HG03571 (cell line): ENCODE measurements at regions not wholly inside any gene's neighbourhood (a gene's known extent, or its start where the extent isn't known, plus 50 kb on each side); places are given as distances from the start of the nearest gene placed in this dataset.
"Not testable (repeated sequence)": the region's sequence is repeated elsewhere in the genome, so short reads cannot be mapped to it uniquely, and the experiment has no call there.

Experiments used
- ATAC-seq: cut with Tn5 transposase; IDR thresholded peaks from one replicate; pipeline ENCODE4 v1.9.1; 2021; ENCODE audit not compliant: unreplicated experiment

DNA sequence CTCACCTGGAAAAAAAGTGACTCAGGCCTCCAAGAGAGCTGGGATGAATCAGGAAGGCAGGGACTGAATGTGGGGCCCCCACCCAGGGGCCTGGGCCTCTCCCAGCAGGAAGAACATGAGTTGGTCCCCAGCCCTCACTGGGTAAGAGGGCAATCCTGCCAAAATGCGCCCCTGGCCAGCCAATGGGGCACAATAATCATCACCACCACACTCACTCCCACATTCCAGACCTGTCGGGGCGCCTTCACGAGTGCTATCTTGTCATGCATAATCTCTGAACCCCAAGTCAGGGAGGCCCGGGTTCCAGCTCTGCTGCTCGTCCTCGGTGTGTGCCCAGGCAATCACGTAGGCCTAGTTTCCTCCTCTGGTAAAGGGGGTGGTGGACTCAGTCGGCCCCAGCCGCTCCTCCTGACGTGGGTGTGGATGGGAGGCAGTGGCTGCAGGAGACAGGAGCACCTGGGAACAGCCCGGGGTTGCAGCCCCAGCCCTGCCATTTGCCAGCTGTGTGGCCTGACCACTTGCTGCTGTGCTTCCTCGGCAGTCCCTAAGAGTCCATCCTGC lies 115.1 kb downstream of the CYP26B1 start:
- ATAC-seq = no peak

DNA sequence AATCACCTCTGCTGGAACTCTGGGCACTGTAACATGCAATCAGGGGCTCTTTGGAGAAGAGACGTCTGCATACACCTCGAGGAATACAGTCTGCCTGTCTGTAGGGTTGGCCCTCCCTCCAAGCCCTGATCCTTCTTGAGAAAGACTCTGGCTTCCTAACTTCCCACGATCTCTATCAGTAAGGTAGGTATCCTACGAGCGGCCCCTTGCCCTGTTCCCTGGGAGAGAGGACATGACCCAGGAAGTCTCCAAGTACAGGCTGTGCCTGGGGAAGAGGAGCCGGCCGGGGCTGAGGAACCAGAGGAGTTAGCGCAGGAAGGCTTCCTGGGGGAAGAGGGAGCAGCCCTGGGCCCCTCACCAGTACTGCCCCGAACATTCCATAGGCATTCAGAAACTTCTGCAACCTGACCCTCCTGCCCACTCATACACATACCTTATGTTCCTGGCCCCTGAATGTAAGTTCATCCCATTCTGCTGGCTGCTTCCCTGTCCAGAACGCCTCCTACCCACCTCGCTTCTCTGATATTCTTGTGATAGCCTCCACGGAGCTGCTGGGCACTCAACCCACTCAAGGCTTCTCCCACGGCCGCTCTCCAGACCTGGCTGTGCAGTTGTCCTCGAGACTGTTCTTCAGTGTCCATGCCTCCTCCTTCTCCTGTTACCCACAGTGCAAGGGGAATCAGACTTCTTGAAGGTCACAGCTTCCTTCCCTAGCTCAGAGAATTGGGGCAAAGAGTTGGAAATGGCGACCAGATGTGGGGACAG lies 116.1 kb downstream of the CYP26B1 start:
- ATAC-seq = no peak

DNA sequence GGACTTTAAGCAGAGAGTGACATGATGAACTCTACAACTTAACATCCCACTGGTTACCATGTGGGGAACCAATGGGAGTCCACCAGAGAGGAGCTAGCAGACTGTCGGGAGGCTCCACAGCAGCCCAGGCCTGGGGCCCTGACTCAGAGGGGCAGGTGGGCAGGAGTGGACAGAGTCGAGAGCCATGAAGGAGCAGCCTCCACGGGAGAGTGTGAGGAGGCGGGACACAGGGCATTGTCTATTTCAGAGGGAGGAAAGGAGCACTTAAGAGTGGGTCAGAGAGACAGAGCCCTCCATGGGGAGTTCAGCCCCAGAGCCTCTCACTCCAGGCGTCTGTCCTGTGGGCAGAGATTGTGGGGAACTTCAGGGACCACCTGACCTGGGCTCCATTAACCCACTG lies 118.7 kb downstream of the CYP26B1 start:
- ATAC-seq = no peak

DNA sequence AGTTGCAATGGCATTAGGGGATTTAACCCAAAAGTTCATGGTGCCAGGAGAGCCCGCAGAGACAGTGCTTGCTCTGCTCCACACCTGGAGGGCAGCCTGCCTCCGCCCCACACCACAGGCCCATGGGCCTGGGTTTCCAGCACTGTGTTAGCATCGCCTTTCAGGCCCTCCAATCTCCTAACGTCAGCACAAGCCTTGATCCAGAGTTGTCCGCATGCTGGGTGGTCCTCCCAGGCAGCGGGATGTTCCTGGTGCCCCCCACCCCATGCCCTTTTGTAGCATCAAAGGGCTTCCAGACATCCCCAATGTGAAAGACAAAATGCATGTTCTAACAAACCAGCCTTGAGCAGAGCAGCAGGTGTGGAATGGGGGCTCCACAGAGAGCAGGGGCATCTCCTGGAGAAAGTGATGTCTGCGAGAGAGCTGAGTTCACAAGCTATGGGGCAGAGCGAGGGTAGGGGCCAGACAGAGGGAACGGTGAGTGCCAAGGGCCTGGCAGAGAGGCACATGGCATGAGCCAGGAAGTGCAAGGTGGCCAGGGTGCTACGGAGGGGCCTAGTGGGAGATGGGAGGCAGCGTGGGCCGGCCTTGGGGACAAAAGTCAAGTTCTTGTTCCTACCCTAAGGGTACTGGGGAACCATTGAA lies 119.2 kb downstream of the CYP26B1 start:
- ATAC-seq = no peak

DNA sequence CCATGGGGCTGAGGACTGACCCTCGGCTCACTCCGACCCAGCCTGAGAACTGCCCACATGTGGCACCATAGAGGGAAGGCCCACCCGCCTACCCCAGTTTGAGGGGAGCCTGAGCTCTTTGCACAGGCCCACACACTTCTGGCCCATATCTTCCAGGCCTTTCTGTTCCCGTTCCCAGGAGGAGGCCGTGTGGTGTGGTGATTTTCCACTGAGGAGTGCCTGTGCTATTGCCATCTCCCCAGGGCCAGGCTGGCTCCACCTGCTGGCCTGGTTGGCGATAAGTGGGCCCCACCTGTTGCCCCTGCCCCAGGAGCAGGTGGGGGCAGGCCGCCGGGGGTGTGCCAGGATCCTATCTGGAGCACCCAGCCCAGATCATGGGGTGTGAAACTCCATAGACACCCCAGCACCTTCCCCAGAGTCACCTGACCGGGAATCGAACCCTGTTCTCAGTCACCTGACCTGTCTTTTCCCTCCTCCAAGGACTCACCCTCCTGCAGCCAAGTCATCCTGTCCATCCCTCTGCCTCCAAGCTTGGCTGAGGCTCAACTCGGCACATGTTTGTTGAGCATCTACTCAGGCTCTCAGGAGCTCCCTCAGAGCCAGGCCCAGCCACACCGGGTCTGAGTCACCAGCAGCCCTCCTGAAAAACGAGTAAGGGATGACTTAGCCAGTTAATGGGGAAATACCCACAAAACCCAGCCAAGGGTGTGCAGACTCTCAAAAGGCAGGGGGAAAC lies 120.1 kb downstream of the CYP26B1 start:
- no peak for ATAC-seq

DNA sequence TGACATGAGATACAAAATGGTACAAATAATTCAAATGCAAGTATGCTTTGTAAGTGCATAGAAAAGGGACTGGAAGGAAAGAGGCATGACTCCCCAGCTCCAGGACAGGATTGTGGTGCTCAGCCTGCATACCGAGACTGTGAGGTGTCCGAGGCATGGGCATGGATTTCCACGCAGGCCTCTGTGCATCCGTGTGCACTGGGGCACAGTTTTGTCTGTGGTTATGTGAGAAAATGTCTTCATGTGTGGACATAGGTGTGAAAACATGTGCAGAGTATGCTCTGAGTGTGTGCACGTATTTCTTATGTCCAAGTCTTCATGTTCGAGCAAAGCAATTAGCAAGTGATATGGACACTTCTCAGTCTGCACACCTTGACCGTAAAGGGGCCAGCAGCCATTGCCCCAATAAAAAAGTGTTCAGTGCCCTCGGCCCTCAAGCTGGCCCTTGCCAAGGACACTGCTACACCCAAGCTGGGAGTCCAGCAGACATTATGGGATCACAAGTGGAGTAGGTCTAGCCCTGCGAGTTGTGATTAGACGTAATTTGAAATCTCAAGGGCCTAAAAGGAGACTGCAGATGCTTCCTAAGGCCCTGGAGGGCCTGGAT lies 120.7 kb downstream of the CYP26B1 start:
- ATAC-seq = no peak

DNA sequence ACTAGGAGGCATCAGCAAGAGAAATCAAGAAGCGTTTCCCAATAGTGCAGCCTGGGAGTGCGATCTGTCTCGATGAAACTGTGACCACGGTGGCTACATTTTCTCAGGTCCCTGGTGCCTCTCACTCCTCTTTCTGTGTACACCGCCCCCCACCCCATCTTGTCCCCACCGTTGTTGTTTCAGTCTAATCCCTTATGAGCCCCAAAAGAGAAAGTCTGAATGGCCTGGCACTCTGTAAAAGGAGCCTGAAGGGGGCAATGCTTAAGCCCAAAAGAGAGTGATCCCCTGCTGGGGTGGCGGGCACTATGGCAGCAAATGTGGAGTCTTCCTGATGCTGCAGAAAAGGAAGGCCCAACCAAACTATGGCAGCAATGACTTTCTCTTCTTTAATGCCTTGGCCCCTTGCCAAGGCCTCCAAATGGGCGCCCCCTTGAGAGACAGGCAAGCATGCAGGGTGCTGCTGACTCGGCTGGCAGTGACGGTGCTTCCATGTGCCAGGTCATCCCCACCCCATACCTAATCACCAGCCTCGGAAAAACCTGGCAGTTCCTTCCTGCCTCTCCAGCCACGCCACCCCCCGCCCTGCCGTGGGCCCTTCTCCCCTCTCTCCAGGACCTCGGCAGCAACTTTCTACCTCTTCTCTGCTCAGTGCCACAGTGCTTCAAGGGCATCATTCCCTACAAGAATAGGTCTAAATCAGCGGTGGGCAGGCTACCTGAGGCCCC lies 123.0 kb downstream of the CYP26B1 start:
- ATAC-seq = no peak

DNA sequence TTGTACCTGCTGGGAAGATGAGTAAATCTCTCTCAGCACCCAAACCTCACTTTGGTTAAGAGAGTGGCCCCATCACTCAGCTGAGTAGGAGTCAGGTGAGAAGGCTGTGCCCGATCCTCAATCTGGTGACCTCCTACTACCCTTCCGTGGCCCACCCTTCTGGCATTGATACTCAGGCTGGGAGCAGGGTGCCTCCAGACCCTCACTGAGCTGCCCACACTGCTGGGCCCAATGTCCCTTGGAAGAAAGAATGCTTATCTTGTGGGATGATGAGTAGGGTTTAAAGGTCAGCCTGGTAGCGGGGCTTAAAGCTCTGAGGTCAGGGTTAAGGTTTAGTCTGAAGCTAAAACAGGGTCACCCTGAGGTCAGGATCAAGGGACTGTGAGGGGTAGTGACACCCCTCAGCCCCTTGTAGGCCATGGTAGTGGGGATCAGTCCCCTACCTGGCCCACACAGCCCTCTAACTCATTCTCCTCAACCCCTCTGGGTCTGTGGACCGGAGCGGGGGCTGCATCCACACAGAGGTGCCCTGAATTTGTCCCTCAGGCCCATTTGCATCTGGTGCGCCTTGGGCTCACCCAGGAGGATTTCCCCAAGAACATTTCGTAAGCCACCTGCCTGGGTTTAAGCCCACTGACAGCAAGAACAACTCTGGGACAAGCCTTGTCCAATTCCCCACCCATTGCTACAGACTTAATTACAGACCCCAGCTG lies 123.8 kb downstream of the CYP26B1 start:
- no peak for ATAC-seq

DNA sequence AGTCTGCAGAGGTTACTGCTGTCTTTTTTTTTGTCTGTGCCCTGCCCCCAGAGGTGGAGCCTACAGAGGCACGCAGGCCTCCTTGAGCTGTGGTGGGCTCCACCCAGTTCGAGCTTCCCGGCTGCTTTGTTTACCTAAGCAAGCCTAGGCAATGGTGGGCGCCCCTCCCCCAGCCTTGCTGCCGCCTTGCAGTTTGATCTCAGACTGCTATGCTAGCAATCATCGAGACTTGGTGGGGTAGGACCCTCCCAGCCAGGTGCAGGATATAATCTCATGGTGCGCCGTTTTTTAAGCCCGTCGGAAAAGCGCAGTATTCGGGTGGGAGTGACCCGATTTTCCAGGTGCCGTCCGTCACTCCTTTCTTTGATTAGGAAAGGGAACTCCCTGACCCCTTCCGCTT lies 126.3 kb downstream of the CYP26B1 start:
- ATAC-seq = not testable (repeated sequence)

DNA sequence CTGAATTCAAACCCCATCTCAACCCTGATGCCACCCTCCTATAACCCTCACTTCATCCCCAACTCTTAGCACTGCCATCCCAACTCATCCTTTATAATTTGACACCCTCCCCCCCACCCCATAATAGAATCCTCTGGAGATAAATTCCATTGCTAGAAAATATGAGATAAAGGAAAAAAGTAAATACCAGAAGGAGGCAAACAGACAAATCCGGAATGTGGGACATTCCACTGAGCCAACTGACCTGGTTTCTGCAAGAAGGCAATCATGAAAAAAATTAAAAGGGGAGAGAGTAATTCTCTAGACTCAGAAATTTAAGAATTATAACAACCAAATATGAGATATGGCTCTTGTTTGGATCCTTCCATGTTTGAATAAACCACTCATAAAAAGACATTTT lies 132.4 kb downstream of the CYP26B1 start:
- ATAC-seq = no peak

DNA sequence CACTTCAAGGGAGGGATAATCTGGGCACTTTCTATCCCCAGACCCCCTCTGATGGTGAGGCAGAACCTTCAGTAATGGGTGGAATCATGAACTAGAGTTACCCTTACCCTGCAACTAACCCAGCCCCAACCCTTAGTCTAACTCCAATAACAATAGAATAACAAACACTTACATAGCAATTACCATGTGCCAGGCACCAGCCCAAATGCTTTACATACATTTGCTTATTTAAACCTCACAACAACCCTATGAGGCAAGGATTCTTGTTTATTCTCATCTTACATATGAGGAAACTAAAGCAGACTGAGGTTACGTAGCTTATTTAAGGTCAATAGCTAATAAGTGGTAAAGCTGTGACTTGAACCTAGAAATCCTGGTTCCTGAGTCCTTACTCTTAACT lies 132.8 kb downstream of the CYP26B1 start:
- no peak for ATAC-seq

DNA sequence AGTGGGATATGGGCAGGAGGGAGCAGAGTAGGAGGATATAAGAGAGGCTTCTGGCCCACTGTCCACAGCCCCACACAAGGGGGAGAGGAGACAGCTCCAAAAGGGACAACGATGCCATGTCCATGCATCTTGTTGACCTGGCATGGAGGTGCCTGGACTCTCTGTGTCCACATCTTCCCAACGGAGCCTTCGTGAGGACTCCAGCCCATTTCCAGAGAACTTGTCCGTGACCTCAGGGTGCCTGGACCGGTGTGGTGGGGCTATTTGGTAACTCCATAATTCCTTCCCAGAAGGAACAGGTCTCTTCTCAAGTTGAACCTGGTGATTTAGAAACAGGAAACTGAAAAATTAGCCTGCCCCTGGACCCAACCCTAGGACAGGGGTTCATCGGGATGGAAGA lies 133.9 kb downstream of the CYP26B1 start:
- no peak for ATAC-seq

DNA sequence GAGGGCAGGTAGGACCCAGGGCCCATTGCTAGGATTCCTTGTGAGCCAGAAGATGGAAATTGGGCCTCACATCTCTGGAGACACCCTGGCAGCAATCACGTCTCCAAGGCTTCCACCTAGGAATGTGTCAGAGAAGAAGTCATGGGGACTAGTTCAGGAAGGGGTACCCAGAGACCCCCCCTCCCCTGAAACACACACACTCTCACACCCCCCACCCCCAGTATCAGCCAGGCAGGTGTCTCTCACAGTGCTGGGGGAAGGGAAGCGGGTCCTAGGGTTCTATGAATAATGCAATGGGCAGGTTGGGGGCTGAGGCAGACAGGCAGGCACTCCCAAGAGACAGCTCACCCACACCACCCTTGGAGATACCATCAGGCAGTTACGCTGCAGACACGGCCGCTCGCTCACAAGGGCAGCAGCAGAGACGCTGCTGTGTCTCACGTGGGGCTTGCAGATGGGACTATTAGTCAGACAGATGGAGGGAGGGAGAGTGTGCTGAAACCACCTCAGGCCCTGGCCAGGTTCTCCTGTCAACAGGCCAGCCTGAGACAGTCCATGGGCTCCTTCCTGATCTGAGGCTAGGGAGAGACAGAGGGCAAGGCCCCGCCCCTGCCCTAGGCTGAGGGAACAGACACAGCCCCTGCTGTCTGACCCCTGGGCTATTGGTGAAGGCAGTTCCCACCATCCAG lies 134.6 kb downstream of the CYP26B1 start:
- ATAC-seq = no peak

DNA sequence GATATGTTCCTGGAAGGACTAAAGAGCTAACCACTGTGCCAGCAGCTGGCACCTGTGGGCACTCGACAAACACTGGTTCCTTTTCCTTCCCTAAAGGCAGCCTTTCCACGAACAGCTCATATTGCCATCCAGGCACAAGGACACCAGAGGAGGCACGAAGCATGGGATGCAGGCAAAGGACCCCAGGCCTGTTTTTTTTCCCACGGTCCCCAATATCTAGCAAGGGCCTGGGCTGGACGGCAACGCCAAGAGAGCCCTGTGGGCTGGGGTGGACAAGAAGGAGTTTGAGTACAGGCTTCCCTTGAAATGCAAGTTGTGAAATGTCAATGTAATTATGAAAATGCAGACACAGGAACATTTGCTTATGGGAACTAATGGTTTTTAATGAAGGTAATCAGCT lies 135.9 kb downstream of the CYP26B1 start:
- no peak for ATAC-seq

DNA sequence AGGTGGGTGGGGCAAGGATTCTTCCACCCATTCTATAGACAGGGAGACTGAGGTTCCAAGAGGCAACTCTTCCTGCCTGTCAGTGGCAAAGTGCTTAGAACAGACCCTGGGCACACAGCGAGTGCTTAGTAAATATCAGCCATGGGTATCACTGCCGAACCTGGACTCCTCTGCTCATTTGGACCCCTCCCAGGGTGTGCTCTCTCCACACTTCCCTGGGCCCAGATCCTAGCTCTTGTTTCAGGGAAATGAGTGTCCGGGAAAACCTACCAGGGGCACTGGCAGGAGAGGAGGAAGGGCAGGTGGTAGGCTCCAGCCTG lies 136.3 kb downstream of the CYP26B1 start:
- ATAC-seq = no peak

DNA sequence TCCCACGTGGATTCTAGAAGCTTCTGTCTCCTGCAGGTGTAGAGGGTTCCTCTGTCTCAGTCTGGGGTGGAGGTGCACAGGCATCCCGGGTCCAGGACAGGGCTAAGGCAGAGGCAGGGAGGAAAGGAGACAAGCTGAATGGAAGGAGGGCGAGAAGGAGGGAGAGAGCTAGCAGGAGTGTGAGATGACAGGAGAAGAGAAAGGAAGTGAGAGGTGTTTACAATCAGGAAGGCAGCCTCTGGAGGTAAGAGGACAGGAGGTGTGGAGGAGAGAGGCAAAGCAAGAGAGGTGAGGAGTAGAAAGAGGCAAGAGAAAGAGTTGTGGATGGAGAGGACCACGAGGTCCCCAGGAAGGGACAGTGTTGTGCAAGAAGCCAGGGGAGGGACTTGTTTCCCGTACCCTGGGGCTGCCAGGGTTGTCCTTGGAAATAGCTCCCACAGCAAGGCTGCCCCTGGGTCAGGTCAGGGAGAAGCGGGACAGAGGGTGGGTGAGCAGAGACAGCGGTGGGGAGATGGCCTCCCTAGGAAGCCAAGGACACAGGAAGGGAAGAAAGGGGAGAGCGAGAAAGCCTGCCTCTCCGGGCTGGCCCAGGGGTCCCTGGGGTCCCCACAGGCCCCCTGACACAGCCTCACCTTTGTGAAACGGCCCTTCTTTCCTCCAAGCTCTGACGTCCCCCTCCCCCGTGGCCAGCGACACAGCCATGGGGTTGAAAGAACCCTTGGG lies 136.9 kb downstream of the CYP26B1 start:
- no peak for ATAC-seq

DNA sequence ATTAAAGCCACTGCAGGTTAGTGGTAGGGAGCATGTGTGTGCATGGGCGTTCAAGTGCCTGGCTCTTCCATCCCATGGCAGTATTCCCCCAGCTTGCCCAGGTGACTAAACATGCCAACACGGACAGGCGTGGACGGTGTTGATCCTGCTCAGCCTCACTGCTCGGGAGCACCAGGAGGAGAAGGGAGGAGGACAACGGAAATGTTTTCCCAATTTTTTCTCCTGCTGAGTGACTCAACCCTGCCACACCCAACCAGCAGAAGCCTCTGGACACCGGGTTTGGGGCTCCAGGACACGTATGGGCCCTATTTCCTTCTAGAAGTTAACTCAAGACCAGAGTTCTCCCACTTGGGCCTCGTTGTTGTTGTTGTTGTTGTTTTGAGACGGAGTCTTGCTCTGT lies 139.1 kb downstream of the CYP26B1 start:
- ATAC-seq = no peak

DNA sequence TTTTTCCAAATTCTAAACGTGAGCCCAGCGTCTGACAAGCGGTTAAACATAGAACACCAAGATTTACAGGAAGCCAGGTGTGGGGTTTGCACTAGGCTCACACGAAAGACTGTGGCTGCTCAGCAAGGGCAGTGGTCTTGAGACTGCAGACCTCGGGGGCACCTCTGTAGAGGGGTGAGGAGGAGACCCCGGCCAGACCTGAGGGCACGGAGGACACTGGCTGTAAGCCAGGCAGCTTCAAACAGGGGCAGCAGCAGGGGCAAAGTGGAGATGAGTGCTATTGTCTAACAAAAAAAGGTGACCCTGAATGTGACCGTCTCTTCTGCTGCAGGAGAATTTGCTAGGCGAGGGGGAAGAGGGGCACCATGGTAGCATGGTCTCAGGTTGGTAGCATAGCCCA lies 140.3 kb downstream of the CYP26B1 start:
- no peak for ATAC-seq

DNA sequence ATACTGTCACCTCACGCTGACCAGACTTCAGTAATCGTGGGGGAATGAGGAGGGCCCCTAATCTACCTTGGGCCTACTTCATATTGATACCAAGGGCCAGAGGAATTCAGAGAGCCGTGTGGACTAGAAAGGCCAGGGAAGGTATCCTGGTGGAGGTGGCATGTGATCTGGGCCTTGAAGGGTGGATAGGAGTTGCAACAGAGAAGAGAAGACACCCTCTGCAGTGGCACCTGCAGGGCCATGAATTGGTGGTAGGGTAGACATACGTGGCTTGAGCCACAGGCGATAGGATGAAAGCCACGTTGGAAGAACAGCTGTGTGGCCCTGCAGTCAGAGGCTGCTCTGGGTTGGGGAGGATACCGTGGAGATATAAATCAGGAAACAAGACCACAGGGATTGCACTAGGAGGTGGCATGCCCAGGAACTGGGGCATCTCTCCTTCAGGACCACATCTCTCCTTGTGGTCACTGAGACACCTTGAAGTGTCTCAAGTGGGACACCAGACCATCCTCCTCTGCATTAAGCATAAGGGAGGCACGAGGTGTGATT lies 141.4 kb downstream of the CYP26B1 start:
- ATAC-seq = no peak
